GM23338 (cell line): ENCODE measurements at regions not wholly inside any gene's neighbourhood (a gene's known extent, or its start where the extent isn't known, plus 50 kb on each side); places are given as distances from the start of the nearest gene placed in this dataset.

Source experiments
- ATAC-seq: fragments of 200-7000 bp; cut with Tn5 transposase; 3 replicates; pipeline ENCODE4 v1.9.1; 2020
- DNase-seq: peaks from one replicate; pipeline ENCODE4 v3.0.0-alpha.2; 2015; ENCODE audit warnings: low spot score
- H2AFZ ChIP-seq: fragments of 200-600 bp; sonication (generic); 2 replicates; pipeline ENCODE4 v1.8.0; 2016; ENCODE audit warnings: antibody characterized with exemption, mild to moderate bottlenecking, moderate library complexity
- H3F3A ChIP-seq: fragments of 200-600 bp; sonication (generic); replicated peaks from 2 replicates; pipeline ENCODE4 v1.8.0; 2017; ENCODE audit warnings: antibody characterized with exemption, mixed run types, low read depth
- H3K27ac ChIP-seq: fragments of 200-600 bp; sonication (generic); 2 replicates; pipeline ENCODE4 v1.6.1; 2016; ENCODE audit warnings: low read depth
- H3K27me3 ChIP-seq: fragments of 200-600 bp; sonication (generic); 2 replicates; pipeline ENCODE4 v1.8.0; 2016; ENCODE audit warnings: mild to moderate bottlenecking, mixed run types, moderate library complexity; ENCODE audit not compliant: insufficient read depth
- H3K36me3 ChIP-seq: fragments of 200-600 bp; sonication (generic); 2 replicates; pipeline ENCODE4 v1.8.0; 2016; ENCODE audit warnings: mild to moderate bottlenecking; ENCODE audit not compliant: insufficient read depth
- H3K4me1 ChIP-seq: fragments of 200-600 bp; sonication (generic); 2 replicates; pipeline ENCODE4 v1.8.0; 2016; ENCODE audit warnings: mild to moderate bottlenecking, moderate library complexity; ENCODE audit not compliant: insufficient read depth
- H3K4me2 ChIP-seq: fragments of 200-600 bp; sonication (generic); 2 replicates; pipeline ENCODE4 v1.7.1; 2017; ENCODE audit warnings: mixed run types
- H3K4me3 ChIP-seq: fragments of 200-600 bp; sonication (generic); 2 replicates; pipeline ENCODE4 v1.6.1; 2016; ENCODE audit warnings: mixed run types
- H3K79me2 ChIP-seq: fragments of 200-600 bp; sonication (generic); replicated peaks from 2 replicates; pipeline ENCODE4 v1.8.0; 2017; ENCODE audit warnings: mild to moderate bottlenecking; ENCODE audit not compliant: insufficient read depth
- H3K9me2 ChIP-seq: fragments of 200-600 bp; sonication (generic); 2 replicates; pipeline ENCODE4 v1.8.0; 2017; ENCODE audit not compliant: insufficient read depth
- H4K20me1 ChIP-seq: fragments of 200-600 bp; sonication (generic); replicated peaks from 2 replicates; pipeline ENCODE4 v1.8.0; 2017; ENCODE audit warnings: mild to moderate bottlenecking; ENCODE audit not compliant: insufficient read depth
- H3K27ac Mint-ChIP-seq: 2 replicates; pipeline ENCODE4 v1.8.0; 2020; ENCODE audit warnings: inconsistent platforms, mild to moderate bottlenecking, moderate library complexity, mixed read lengths
- H3K27me3 Mint-ChIP-seq: 3 replicates; pipeline ENCODE4 v1.8.0; 2022; ENCODE audit warnings: low read depth, mild to moderate bottlenecking, moderate library complexity, mixed read lengths, inconsistent platforms; ENCODE audit not compliant: insufficient read depth, poor library complexity
- H3K36me3 Mint-ChIP-seq: 3 replicates; pipeline ENCODE4 v1.8.0; 2021; ENCODE audit warnings: low read depth, mild to moderate bottlenecking, inconsistent platforms, moderate library complexity, mixed read lengths
- H3K4me1 Mint-ChIP-seq: 3 replicates; pipeline ENCODE4 v1.8.0; 2020; ENCODE audit warnings: mild to moderate bottlenecking, inconsistent platforms, mixed read lengths
- H3K4me3 Mint-ChIP-seq: 3 replicates; pipeline ENCODE4 v1.8.0; 2021; ENCODE audit warnings: moderate library complexity, mild to moderate bottlenecking, inconsistent platforms, mixed read lengths
- H3K9me3 Mint-ChIP-seq: 3 replicates; pipeline ENCODE4 v1.8.0; 2020; ENCODE audit warnings: moderate library complexity, mild to moderate bottlenecking, inconsistent platforms, mixed read lengths
- CREB1 ChIP-seq: fragments of 250-450 bp; sonication (Bioruptor Pico); IDR thresholded peaks from 2 replicates; pipeline ENCODE4 v1.5.0; 2020; ENCODE audit warnings: low read depth, mild to moderate bottlenecking, moderate library complexity
- CTCF ChIP-seq, 2 experiments: fragments of 200-600 bp in 1 of 2; sonication (generic) in 1 of 2; conservative IDR thresholded peaks; 2 replicates each; pipeline versions ENCODE4 v1.5.1 to v1.6.1; 2016 to 2017; ENCODE audit warnings: antibody characterized with exemption in 2 of 2, low read depth in 2 of 2, mild to moderate bottlenecking in 2 of 2, moderate library complexity in 1 of 2
- ETS1 ChIP-seq: IDR thresholded peaks from 2 replicates; pipeline ENCODE4 v1.6.1; 2016; ENCODE audit warnings: antibody characterized with exemption
- EZH2 ChIP-seq: fragments of 200-600 bp; sonication (generic); IDR thresholded peaks from one replicate; pipeline ENCODE4 v1.8.0; 2017; ENCODE audit warnings: antibody characterized with exemption, mild to moderate bottlenecking, low read depth; ENCODE audit not compliant: unreplicated experiment
- EZH2phosphoT487 ChIP-seq: fragments of 200-600 bp; sonication (generic); IDR thresholded peaks from one replicate; pipeline ENCODE4 v1.8.1; 2018; ENCODE audit warnings: antibody characterized with exemption; ENCODE audit not compliant: unreplicated experiment
- JUNB ChIP-seq: IDR thresholded peaks from one replicate; pipeline ENCODE4 v1.6.1; 2016; ENCODE audit warnings: antibody characterized with exemption; ENCODE audit not compliant: unreplicated experiment
- NANOG ChIP-seq: IDR thresholded peaks from 2 replicates; pipeline ENCODE4 v1.6.1; 2016; ENCODE audit warnings: antibody characterized with exemption, borderline replicate concordance
- POLR2AphosphoS5 ChIP-seq: IDR thresholded peaks from 2 replicates; pipeline ENCODE4 v1.6.1; 2016; ENCODE audit warnings: antibody characterized with exemption, low read depth
- REST ChIP-seq: IDR thresholded peaks from one replicate; pipeline ENCODE4 v1.6.1; 2018; ENCODE audit warnings: antibody characterized with exemption; ENCODE audit not compliant: unreplicated experiment
- STAT1 ChIP-seq: IDR thresholded peaks from one replicate; pipeline ENCODE4 v1.6.1; 2016; ENCODE audit warnings: antibody characterized with exemption; ENCODE audit not compliant: unreplicated experiment
- ZNF114 ChIP-seq: fragments of 250-450 bp; sonication (Bioruptor Pico); IDR thresholded peaks from 2 replicates; pipeline ENCODE4 v1.5.0; 2020; ENCODE audit warnings: mild to moderate bottlenecking, moderate library complexity
- ZNF331 ChIP-seq: fragments of 250-450 bp; sonication (Bioruptor Pico); IDR thresholded peaks from 2 replicates; pipeline ENCODE4 v1.5.0; 2020; ENCODE audit warnings: low read depth, mild to moderate bottlenecking, moderate library complexity
- ZNF462 ChIP-seq: fragments of 250-450 bp; sonication (Bioruptor Pico); IDR thresholded peaks from 2 replicates; pipeline ENCODE4 v1.5.0; 2020; ENCODE audit warnings: mild to moderate bottlenecking, moderate library complexity

GRCh38 chr16:77669057-77669456, 53.3 kb upstream of the NUDT7 start:
- no peaks in the 10 kb centered on the region for H3K9me2 ChIP-seq
- TF ChIP-seq NANOG, result no peak
- TF ChIP-seq CTCF (conservative IDR thresholded peaks at IDR 0.05; ENCODE audit: low read depth in 2 of 2), result no peak
- no peak for TF ChIP-seq POLR2AphosphoS5
- TF ChIP-seq STAT1, result no peak
- TF ChIP-seq ETS1, result no peak
- TF ChIP-seq JUNB, result no peak
- no peak for TF ChIP-seq ZNF462 (CRISPR knock-in tag)
- no peak for TF ChIP-seq EZH2phosphoT487
- no peak for TF ChIP-seq CREB1 (CRISPR knock-in tag)
- TF ChIP-seq ZNF331 (CRISPR knock-in tag), result no peak
- no peak for TF ChIP-seq ZNF114 (CRISPR knock-in tag)
- no peak for TF ChIP-seq REST
- TF ChIP-seq EZH2, result no peak
- DNase-seq (no peak), ATAC-seq (no peak)
- no peak overlapping the region for H2AFZ ChIP-seq
- H3K4me1 ChIP-seq, result no peaks in the 10 kb centered on the region
- no peak overlapping the region for H3K4me2 ChIP-seq
- no peak overlapping the region for H3K4me3 ChIP-seq
- Mint-ChIP-seq H3K4me3 (no peak overlapping the region), H3K27ac (no peak overlapping the region), H3K36me3 (no peaks in the 10 kb centered on the region; the same call in 2 of the 3 replicates), H3K27me3 (no peaks in the 10 kb centered on the region), H3K4me1 (no peaks in the 10 kb centered on the region), H3K9me3 (peaks cover 5% of the 10 kb centered on the region; the same call in 2 of the 3 replicates)
- H3K79me2 ChIP-seq, result no peaks in the 10 kb centered on the region
- H3K27ac ChIP-seq, result no peak overlapping the region
- no peaks in the 10 kb centered on the region for H3K27me3 ChIP-seq
- no peaks in the 10 kb centered on the region for H4K20me1 ChIP-seq
- no peaks in the 10 kb centered on the region for H3K36me3 ChIP-seq
- H3F3A ChIP-seq, result no peaks in the 10 kb centered on the region
